IMR-90 (cell line): ENCODE measurements at regions not wholly inside any gene's neighbourhood (a gene's known extent, or its start where the extent isn't known, plus 50 kb on each side); places are given as distances from the start of the nearest gene placed in this dataset.

Experiments
- BHLHE40 ChIP-seq: fragments of 150-350 bp; IDR thresholded peaks from 2 replicates; pipeline ENCODE4 v1.6.1; 2016; ENCODE audit warnings: mild to moderate bottlenecking, low read depth, low read length
- CHD1 ChIP-seq: IDR thresholded peaks from 2 replicates; pipeline ENCODE4 v1.6.1; 2012; ENCODE audit warnings: low read depth, low read length, improper control_type of control experiment
- CTCF ChIP-seq: conservative IDR thresholded peaks from 2 replicates; pipeline ENCODE4 v1.5.1; 2012; ENCODE audit warnings: mild to moderate bottlenecking, low read depth, low read length, improper control_type of control experiment
- FOS ChIP-seq: fragments of 150-350 bp; IDR thresholded peaks from 2 replicates; pipeline ENCODE4 v1.6.1; 2016; ENCODE audit warnings: low read depth, low read length
- MAFK ChIP-seq: IDR thresholded peaks from 2 replicates; pipeline ENCODE4 v1.6.1; 2012; ENCODE audit warnings: low read depth, low read length, improper control_type of control experiment
- NFE2L2 ChIP-seq: fragments of 150-350 bp; IDR thresholded peaks from 2 replicates; pipeline ENCODE4 v1.6.1; 2016; ENCODE audit warnings: low read depth, mild to moderate bottlenecking, low read length
- POLR2A ChIP-seq: IDR thresholded peaks from 2 replicates; pipeline ENCODE4 v1.6.1; 2012; ENCODE audit warnings: mild to moderate bottlenecking, low read depth, low read length
- RAD21 ChIP-seq: IDR thresholded peaks from 2 replicates; pipeline ENCODE4 v1.6.1; 2012; ENCODE audit warnings: low read length, improper control_type of control experiment
- USF2 ChIP-seq: fragments of 150-350 bp; IDR thresholded peaks from 2 replicates; pipeline ENCODE4 v1.6.1; 2017; ENCODE audit warnings: mild to moderate bottlenecking, antibody characterized with exemption, low read length, low read depth
- TF ChIP-seq, protein P1 (sequence below): fragments of 150-350 bp; IDR thresholded peaks from 2 replicates; pipeline ENCODE4 v1.6.1; 2016; ENCODE audit warnings: low read depth, mild to moderate bottlenecking, low read length, moderate library complexity, borderline replicate concordance

DNA sequence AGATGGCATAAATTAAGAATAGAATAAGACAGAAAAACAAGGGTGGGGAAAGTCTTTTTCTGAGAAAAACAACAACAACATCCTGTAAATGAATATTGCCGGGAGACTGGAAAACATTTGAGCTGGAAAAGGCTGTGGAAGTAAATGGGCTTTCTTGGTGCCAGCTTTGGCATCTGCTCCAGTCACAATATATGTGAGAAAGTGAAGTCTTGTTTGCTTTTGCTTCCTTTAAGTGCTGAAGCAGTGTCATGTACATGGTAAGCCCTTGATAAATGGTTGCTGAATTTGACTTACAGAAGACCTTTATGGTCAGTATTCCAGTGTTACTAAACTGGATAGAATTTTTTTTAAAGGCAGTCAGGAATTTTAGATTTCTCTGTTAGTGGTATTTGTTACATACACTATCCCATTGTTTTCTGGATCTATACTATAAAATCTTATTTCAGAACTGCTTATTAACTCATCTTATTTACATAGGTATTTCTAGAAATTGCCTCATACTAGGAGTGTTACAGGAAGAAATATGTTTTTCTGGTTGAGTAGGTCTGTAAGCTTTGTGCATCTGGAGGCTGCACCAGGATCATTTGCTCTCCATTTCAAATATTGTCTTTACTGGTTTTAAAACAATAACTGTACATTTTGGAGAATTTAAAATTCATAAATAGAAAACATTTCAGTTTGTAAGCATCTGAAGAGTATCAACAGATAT, 201.7 kb upstream of the FOXP2 start:
- no peak for TF ChIP-seq CTCF
- TF ChIP-seq BHLHE40, result no peak
- TF ChIP-seq RAD21, result no peak
- TF ChIP-seq POLR2A, result no peak
- TF ChIP-seq MAFK, result no peak
- TF ChIP-seq CHD1, result no peak
- no peak for TF ChIP-seq FOS
- no peak for TF ChIP-seq NFE2L2
- no peak for TF ChIP-seq USF2
- TF ChIP-seq, protein P1, sequence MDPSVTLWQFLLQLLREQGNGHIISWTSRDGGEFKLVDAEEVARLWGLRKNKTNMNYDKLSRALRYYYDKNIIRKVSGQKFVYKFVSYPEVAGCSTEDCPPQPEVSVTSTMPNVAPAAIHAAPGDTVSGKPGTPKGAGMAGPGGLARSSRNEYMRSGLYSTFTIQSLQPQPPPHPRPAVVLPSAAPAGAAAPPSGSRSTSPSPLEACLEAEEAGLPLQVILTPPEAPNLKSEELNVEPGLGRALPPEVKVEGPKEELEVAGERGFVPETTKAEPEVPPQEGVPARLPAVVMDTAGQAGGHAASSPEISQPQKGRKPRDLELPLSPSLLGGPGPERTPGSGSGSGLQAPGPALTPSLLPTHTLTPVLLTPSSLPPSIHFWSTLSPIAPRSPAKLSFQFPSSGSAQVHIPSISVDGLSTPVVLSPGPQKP, result no peak
